Vagina (tissue), 2 donors: ENCODE measurements at regions not wholly inside any gene's neighbourhood (a gene's known extent, or its start where the extent isn't known, plus 50 kb on each side); places are given as distances from the start of the nearest gene placed in this dataset.

ENCODE experiments used
- DNase-seq, 2 donors: peaks; one replicate each; pipeline ENCODE4 v3.0.0-alpha.2; 2017; ENCODE audit errors: extremely low spot score in 2 of 2
- H3K27ac ChIP-seq: fragments of 200-600 bp; sonication (generic); one replicate; pipeline ENCODE4 v1.5.1; 2019
- H3K27me3 ChIP-seq: fragments of 200-600 bp; sonication (generic); one replicate; pipeline ENCODE4 v1.5.1; 2019
- H3K36me3 ChIP-seq, 2 donors: fragments of 200-600 bp; sonication (generic); one replicate each; pipeline ENCODE4 v1.5.1; 2017 to 2019
- H3K4me1 ChIP-seq: fragments of 200-600 bp; sonication (generic); one replicate; pipeline ENCODE4 v1.5.1; 2019
- H3K4me3 ChIP-seq, 2 donors: fragments of 200-600 bp; sonication (generic); 1 replicate in 1 of 2; 2 replicates in 1 of 2; pipeline ENCODE4 v1.5.1; 2016 to 2019
- H3K9me3 ChIP-seq: fragments of 200-600 bp; sonication (generic); one replicate; pipeline ENCODE4 v1.5.1; 2019
- POLR2A ChIP-seq, 2 donors: fragments of 450-650 bp; IDR thresholded peaks; one replicate each; pipeline ENCODE4 v1.6.1; 2017; ENCODE audit warnings: antibody characterized with exemption in 2 of 2, mild to moderate bottlenecking in 2 of 2, moderate library complexity in 2 of 2
- POLR2AphosphoS5 ChIP-seq, 2 donors: sonication (generic); formaldehyde crosslinking; IDR thresholded peaks; one replicate each; pipeline ENCODE4 v1.9.0; 2017; ENCODE audit warnings: antibody characterized with exemption in 2 of 2, mild to moderate bottlenecking in 2 of 2, low read depth in 1 of 2; ENCODE audit not compliant: insufficient read depth in 1 of 2
- intact Hi-C: fragments of 100-400 bp; cut with DNase I; formaldehyde crosslinking; loops from one replicate; pipeline ENCODE4 v1.15.1; 2023
- TF ChIP-seq, protein P1 (sequence below), 3 experiments: fragments of 450-650 bp in 2 of 3; fragments of 200-600 bp in 1 of 3; sonication (generic) in 1 of 3; IDR thresholded peaks; one replicate each; pipeline ENCODE4 v1.5.1; 2017 to 2019; ENCODE audit warnings: antibody characterized with exemption in 3 of 3, mild to moderate bottlenecking in 2 of 3, moderate library complexity in 2 of 3

DNA sequence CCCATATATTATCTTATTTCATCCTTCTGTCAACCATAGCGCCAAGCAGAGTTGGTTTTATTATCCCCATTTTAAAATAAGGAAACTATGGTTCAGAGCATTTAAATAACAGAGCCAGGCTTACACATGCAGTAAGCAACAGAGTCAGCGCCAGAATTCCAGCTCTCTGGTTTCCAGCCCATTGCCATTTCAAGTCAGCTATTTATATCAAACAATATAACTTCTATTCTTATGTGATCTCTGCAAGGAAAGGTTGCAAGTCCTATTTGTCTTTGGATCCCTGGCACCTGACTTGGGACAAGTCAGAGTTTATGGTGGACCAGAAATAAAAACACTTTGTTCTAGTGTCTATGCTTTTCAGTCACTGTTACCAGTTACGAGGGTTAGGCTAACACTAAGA lies 174.1 kb upstream of the EEA1 start:
- no peak for DNase-seq
- H3K9me3 ChIP-seq, result no peaks in the 10 kb centered on the region
- H3K4me1 ChIP-seq, result no peaks in the 10 kb centered on the region
- no peak overlapping the region for H3K27ac ChIP-seq
- no peaks in the 10 kb centered on the region for H3K27me3 ChIP-seq
- intact Hi-C loops, result no loop called here
- TF ChIP-seq, protein P1, sequence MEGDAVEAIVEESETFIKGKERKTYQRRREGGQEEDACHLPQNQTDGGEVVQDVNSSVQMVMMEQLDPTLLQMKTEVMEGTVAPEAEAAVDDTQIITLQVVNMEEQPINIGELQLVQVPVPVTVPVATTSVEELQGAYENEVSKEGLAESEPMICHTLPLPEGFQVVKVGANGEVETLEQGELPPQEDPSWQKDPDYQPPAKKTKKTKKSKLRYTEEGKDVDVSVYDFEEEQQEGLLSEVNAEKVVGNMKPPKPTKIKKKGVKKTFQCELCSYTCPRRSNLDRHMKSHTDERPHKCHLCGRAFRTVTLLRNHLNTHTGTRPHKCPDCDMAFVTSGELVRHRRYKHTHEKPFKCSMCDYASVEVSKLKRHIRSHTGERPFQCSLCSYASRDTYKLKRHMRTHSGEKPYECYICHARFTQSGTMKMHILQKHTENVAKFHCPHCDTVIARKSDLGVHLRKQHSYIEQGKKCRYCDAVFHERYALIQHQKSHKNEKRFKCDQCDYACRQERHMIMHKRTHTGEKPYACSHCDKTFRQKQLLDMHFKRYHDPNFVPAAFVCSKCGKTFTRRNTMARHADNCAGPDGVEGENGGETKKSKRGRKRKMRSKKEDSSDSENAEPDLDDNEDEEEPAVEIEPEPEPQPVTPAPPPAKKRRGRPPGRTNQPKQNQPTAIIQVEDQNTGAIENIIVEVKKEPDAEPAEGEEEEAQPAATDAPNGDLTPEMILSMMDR (IDR thresholded peaks at IDR 0.05), result no peak
- no peak for TF ChIP-seq POLR2AphosphoS5 (IDR thresholded peaks at IDR 0.05; ENCODE audit: insufficient read depth in 1 of 2, low read depth in 1 of 2)
- TF ChIP-seq POLR2A (IDR thresholded peaks at IDR 0.05), result no peak
- H3K4me3 ChIP-seq, result no peak overlapping the region
- no peaks in the 10 kb centered on the region for H3K36me3 ChIP-seq

DNA sequence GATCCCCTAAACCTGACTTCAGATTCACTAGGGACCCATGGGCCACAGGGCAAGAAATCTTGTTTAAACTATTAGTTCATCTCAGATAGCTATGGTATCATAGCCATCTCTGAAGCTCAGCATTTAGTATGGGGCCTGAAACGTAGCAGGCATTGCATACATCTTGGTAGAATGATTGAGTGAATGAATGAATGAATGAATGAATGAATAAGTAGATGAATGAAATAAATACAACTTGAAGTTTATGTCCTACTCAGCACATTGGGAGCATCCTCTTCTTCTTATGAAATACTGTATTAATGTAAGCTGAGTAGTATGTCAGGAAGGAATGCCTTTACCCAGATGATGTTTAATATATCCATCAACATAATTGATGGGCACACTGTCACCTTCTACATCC lies 175.4 kb upstream of the EEA1 start:
- Histone ChIP-seq H3K36me3 (no peaks in the 10 kb centered on the region), H3K4me1 (no peaks in the 10 kb centered on the region), H3K4me3 (no peak overlapping the region), H3K27me3 (no peaks in the 10 kb centered on the region), H3K27ac (no peak overlapping the region), H3K9me3 (no peaks in the 10 kb centered on the region)
- no peak for DNase-seq
- TF ChIP-seq, protein P1 (IDR thresholded peaks at IDR 0.05), result no peak
- no peak for TF ChIP-seq POLR2AphosphoS5 (IDR thresholded peaks at IDR 0.05; ENCODE audit: insufficient read depth in 1 of 2, low read depth in 1 of 2)
- TF ChIP-seq POLR2A (IDR thresholded peaks at IDR 0.05), result no peak
- intact Hi-C loops, result no loop called here

DNA sequence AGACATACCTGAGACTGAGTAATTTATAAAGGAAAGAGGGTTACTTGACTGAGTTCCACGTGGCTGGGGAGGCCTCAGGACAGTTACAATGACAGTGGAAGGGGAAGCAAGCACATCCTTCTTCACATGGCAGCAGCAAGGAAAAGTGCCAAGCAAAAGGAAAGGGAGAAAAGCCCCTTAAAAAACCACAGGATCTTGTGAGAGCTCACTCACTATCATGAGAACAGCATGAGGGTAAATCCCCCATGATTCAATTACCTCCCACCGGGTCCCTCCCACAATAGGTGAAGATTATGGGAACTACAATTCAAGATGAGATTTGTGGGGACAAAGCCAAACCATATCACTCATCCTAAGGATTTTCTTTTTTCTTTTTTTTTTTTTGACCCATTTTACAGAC lies 177.8 kb upstream of the EEA1 start:
- TF ChIP-seq, protein P1 (IDR thresholded peaks at IDR 0.05), result no peak
- TF ChIP-seq POLR2AphosphoS5 (IDR thresholded peaks at IDR 0.05; ENCODE audit: insufficient read depth in 1 of 2, low read depth in 1 of 2) (no peak), POLR2A (IDR thresholded peaks at IDR 0.05) (no peak)
- H3K4me3 ChIP-seq, result no peak overlapping the region
- H3K27me3 ChIP-seq, result no peaks in the 10 kb centered on the region
- no peaks in the 10 kb centered on the region for H3K4me1 ChIP-seq
- DNase-seq, result no peak
- no peak overlapping the region for H3K27ac ChIP-seq
- intact Hi-C loops, result no loop called here
- H3K9me3 ChIP-seq, result no peaks in the 10 kb centered on the region
- no peaks in the 10 kb centered on the region for H3K36me3 ChIP-seq

DNA sequence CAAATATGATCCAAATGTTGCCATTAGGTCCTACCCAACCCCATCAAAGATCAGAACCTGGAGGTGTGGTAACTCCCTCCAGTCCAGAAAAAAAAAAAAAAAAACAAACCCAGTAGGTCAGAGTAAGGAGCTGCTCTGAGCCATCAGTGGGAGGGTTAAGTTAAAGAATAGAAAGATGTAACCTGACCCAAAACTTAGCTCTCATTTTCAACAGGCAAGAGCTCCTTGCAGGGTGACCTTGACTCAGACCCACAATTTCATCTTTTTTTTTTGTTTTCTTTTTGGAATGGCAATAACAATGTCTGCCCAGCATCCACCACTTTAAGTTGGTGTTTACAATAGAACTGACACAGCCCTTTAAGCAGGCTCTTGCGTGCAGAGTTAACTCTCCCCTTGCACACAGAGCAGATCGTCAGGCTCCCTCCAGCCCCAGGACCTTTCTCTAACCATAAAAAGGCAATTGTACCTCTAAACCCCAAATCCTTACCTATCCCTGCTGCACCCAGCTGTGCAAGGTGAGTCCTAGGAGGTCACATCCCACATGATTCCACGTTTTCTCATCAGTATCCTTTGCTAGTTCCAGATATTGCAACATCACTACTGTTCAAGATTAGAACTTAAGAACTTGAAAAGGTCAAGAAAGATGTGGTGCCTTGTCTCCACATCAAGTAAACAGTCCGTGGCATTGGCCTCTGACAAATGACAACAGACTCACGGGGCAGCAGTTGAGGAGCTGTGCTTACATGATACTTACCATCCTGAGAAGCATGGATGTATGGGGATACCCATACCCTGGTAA lies 178.6 kb upstream of the EEA1 start:
- Histone ChIP-seq H3K27me3 (no peaks in the 10 kb centered on the region), H3K4me1 (no peaks in the 10 kb centered on the region), H3K4me3 (no peak overlapping the region), H3K9me3 (no peaks in the 10 kb centered on the region), H3K36me3 (no peaks in the 10 kb centered on the region), H3K27ac (no peak overlapping the region)
- no peak for TF ChIP-seq POLR2AphosphoS5 (IDR thresholded peaks at IDR 0.05; ENCODE audit: insufficient read depth in 1 of 2, low read depth in 1 of 2)
- no peak for TF ChIP-seq POLR2A (IDR thresholded peaks at IDR 0.05)
- TF ChIP-seq, protein P1 (IDR thresholded peaks at IDR 0.05), result no peak
- no peak for DNase-seq
- intact Hi-C loops, result no loop called here

DNA sequence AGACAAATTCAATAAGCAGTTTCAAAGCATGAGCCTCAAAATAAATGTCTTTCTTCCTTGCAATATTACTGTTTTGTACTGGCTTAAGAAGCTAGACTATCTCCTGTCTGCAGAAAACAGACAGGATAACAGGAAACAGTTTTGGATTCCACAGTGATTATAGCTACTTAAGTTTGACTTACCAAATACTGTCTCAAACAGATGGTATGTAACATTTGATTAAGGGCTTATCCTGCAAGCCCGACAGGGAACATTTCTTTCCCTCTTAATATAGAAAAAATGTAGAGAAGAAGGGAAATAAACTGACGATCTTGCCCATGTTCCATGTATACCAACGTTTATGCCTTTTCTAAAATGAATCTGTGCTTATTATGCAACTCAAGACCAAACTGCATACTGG lies 179.9 kb upstream of the EEA1 start:
- no peaks in the 10 kb centered on the region for H3K4me1 ChIP-seq
- H3K27me3 ChIP-seq, result no peaks in the 10 kb centered on the region
- H3K9me3 ChIP-seq, result no peaks in the 10 kb centered on the region
- H3K36me3 ChIP-seq, result no peaks in the 10 kb centered on the region
- H3K4me3 ChIP-seq, result no peak overlapping the region
- intact Hi-C loops, result no loop called here
- H3K27ac ChIP-seq, result no peak overlapping the region
- TF ChIP-seq, protein P1 (IDR thresholded peaks at IDR 0.05), result no peak
- TF ChIP-seq POLR2A (IDR thresholded peaks at IDR 0.05) (no peak), POLR2AphosphoS5 (IDR thresholded peaks at IDR 0.05; ENCODE audit: insufficient read depth in 1 of 2, low read depth in 1 of 2) (no peak)
- DNase-seq, result no peak
